K562 (cell line): ENCODE measurements at regions not wholly inside any gene's neighbourhood (a gene's known extent, or its start where the extent isn't known, plus 50 kb on each side); places are given as distances from the start of the nearest gene placed in this dataset.

Experiments used
- ATAC-seq: fragments of 200-7000 bp; cut with Tn5 transposase; 3 replicates; pipeline ENCODE4 v1.9.1; 2020; ENCODE audit warnings: moderate library complexity
- BruUV-seq: library from RNA; stranded (reverse); fragments of 400-500 nt; replicated peaks from 2 replicates; lab custom pipeline; 2021; lab: Mats Ljungman, UMichigan
- CTCF ChIA-PET: fragments of 300-600 bp; formaldehyde crosslinking; extraction: SDS; loops from one replicate; lab custom pipeline; 2021; ENCODE audit warnings: low intra/inter-chr PET ratio; lab: Yijun Ruan, JAX
- POLR2A ChIA-PET: fragments of 300-600, 350-650 bp; sonication (Branson Sonifier 250); formaldehyde crosslinking; extraction: SDS; loops from one replicate; lab custom pipeline; 2021; ENCODE audit warnings: antibody characterized with exemption, inconsistent platforms; lab: Yijun Ruan, JAX
- DNase-seq, 4 experiments: peaks; one replicate each; pipeline versions ENCODE4 v3.0.0 to v3.0.0-alpha.2; 2011 to 2018; ENCODE audit warnings: low spot score in 3 of 4, mixed read lengths in 3 of 4; ENCODE audit errors: extremely low read depth in 1 of 4
- FAIRE-seq: peaks from 2 replicates; lab custom pipeline; 2011; peaks lifted over from hg19 to GRCh38; lab: Jason Lieb, UNC
- H2AFZ ChIP-seq: 2 replicates; pipeline ENCODE4 v1.6.0; 2011; ENCODE audit warnings: low read depth, low read length, control low read depth, inconsistent platforms
- H3K27ac ChIP-seq: fragments of 200-600 bp; 3 replicates; pipeline ENCODE4 v1.8.0; 2011; ENCODE audit warnings: low read depth, mild to moderate bottlenecking, control low read depth, inconsistent platforms, low read length, moderate library complexity, mixed read lengths; ENCODE audit errors: extremely low read depth
- H3K27me3 ChIP-seq, 2 experiments: fragments of 300-600 bp in 1 of 2; 2 replicates in 1 of 2; 3 replicates in 1 of 2; pipeline versions ENCODE4 v1.6.0 to v1.8.0; 2011; ENCODE audit warnings: inconsistent platforms in 2 of 2, low read length in 2 of 2, mild to moderate bottlenecking in 1 of 2, mixed read lengths in 1 of 2, moderate library complexity in 1 of 2; ENCODE audit not compliant: control insufficient read depth in 2 of 2, insufficient read depth in 2 of 2
- H3K36me3 ChIP-seq: fragments of 300-600 bp; 3 replicates; pipeline ENCODE4 v1.8.0; 2011; ENCODE audit warnings: mild to moderate bottlenecking, low read length, inconsistent platforms; ENCODE audit not compliant: control insufficient read depth, insufficient read depth
- H3K4me1 ChIP-seq, 2 experiments: fragments of 200-600 bp in 1 of 2; replicated peaks in 1 of 2; 2 replicates in 1 of 2; 3 replicates in 1 of 2; pipeline versions ENCODE4 v1.5.1 to v1.8.0; 2011; ENCODE audit warnings: inconsistent platforms in 2 of 2, low read length in 2 of 2, mild to moderate bottlenecking in 1 of 2, mixed read lengths in 1 of 2, moderate library complexity in 1 of 2; ENCODE audit not compliant: control insufficient read depth in 2 of 2, insufficient read depth in 2 of 2
- H3K4me2 ChIP-seq: 2 replicates; pipeline ENCODE4 v1.6.1; 2011; ENCODE audit warnings: low read length, control low read depth, inconsistent platforms, mixed read lengths; ENCODE audit not compliant: insufficient read depth
- H3K4me3 ChIP-seq: fragments of 200-600 bp; sonication (generic), shearing (Covaris generic); 2 replicates; pipeline ENCODE4 v1.5.1; 2016; ENCODE audit warnings: control low read depth, inconsistent platforms
- H3K79me2 ChIP-seq: fragments of 200-600 bp; 3 replicates; pipeline ENCODE4 v1.8.0; 2011; ENCODE audit warnings: low read length, inconsistent platforms; ENCODE audit not compliant: control insufficient read depth, insufficient read depth
- H3K9ac ChIP-seq, 2 experiments: 2 replicates each; pipeline versions ENCODE4 v1.6.0 to v1.6.1; 2011; ENCODE audit warnings: low read depth in 2 of 2, low read length in 2 of 2, control low read depth in 1 of 2, inconsistent platforms in 1 of 2, mild to moderate bottlenecking in 1 of 2, mixed read lengths in 1 of 2; ENCODE audit not compliant: insufficient read depth in 1 of 2
- H3K9me1 ChIP-seq: one replicate; pipeline ENCODE4 v1.6.0; 2011; ENCODE audit warnings: inconsistent platforms, mild to moderate bottlenecking, low read length, moderate library complexity; ENCODE audit not compliant: control insufficient read depth, insufficient read depth
- H3K9me3 ChIP-seq: replicated peaks from 2 replicates; pipeline ENCODE4 v1.5.1; 2011; ENCODE audit warnings: low read depth, low read length, inconsistent platforms; ENCODE audit not compliant: control insufficient read depth, insufficient read depth
- H4K20me1 ChIP-seq: replicated peaks from 2 replicates; pipeline ENCODE4 v1.6.1; 2011; ENCODE audit warnings: low read length, inconsistent platforms, mixed read lengths; ENCODE audit not compliant: control insufficient read depth, insufficient read depth
- BCLAF1 ChIP-seq, 2 experiments: fragments of 450-650 bp in 1 of 2; IDR thresholded peaks; 2 replicates each; pipeline ENCODE4 v1.6.1; 2011 to 2017; ENCODE audit warnings: low read depth in 2 of 2, antibody characterized with exemption in 1 of 2, borderline replicate concordance in 1 of 2, low read length in 1 of 2, mild to moderate bottlenecking in 1 of 2, mixed read lengths in 1 of 2; ENCODE audit not compliant: control insufficient read depth in 1 of 2
- BCOR ChIP-seq: fragments of 450-650 bp; IDR thresholded peaks from 2 replicates; pipeline ENCODE4 v1.6.1; 2016
- CBX2 ChIP-seq: fragments of 200-600 bp; sonication (generic); IDR thresholded peaks from one replicate; pipeline ENCODE4 v1.6.1; 2012; ENCODE audit warnings: mild to moderate bottlenecking, low read length, inconsistent platforms; ENCODE audit not compliant: insufficient read depth, poor library complexity, severe bottlenecking
- HNRNPLL ChIP-seq: fragments of 200-400 bp; formaldehyde crosslinking; IDR thresholded peaks from 2 replicates; pipeline ENCODE4 v1.6.1; 2017; ENCODE audit warnings: low read length, low read depth, mild to moderate bottlenecking; ENCODE audit not compliant: poor library complexity, severe bottlenecking
- POLR2H ChIP-seq: IDR thresholded peaks from 2 replicates; pipeline ENCODE4 v1.6.1; 2016; ENCODE audit warnings: missing genetic modification characterization, low read depth, mild to moderate bottlenecking, control low read depth, missing compliant biosample characterization, moderate library complexity
- TCFL5 ChIP-seq: fragments of 250-450 bp; sonication (Bioruptor Pico); conservative IDR thresholded peaks from 2 replicates; pipeline ENCODE4 v1.6.1; 2021; ENCODE audit warnings: mild to moderate bottlenecking, moderate library complexity, matching md5 sums
- ZBTB43 ChIP-seq: sonication (generic); formaldehyde crosslinking; IDR thresholded peaks from 2 replicates; pipeline ENCODE4 v1.8.0; 2023; ENCODE audit warnings: mild to moderate bottlenecking, missing genetic modification reagents
- ZNF165 ChIP-seq: fragments of 250-450 bp; sonication (Bioruptor Pico); IDR thresholded peaks from 2 replicates; pipeline ENCODE4 v1.4.0; 2020; ENCODE audit warnings: borderline replicate concordance
- ZNF589 ChIP-seq: fragments of 200-800 bp; sonication (Bioruptor generic); IDR thresholded peaks from 2 replicates; pipeline ENCODE4 v1.6.1; 2016; ENCODE audit warnings: low read depth, missing genetic modification characterization, missing compliant biosample characterization
- ZNF76 ChIP-seq: fragments of 250-450 bp; sonication (Bioruptor Pico); IDR thresholded peaks from 2 replicates; pipeline ENCODE4 v1.4.0; 2020; ENCODE audit warnings: mild to moderate bottlenecking, moderate library complexity, borderline replicate concordance
- WGBS: fragments of 100-300 bp; shearing (Covaris generic); methylation state at CpG from one replicate; pipeline ENCODE4 v1.1.6; 2016; ENCODE audit warnings: low coverage, mixed read lengths; ENCODE audit not compliant: insufficient coverage; ENCODE audit errors: missing lambda C conversion rate; 5-methylcytosine and 5-hydroxymethylcytosine counted together
- in situ Hi-C: fragments of 300-500 bp; cut with MboI; formaldehyde crosslinking; loops from 4 replicates; pipeline ENCODE4 v1.15.0; 2018; ENCODE audit warnings: inconsistent platforms, mixed read lengths
- intact Hi-C: fragments of 100-400 bp; cut with micrococcal nuclease; formaldehyde crosslinking; loops from 2 replicates; pipeline ENCODE4 v1.14.2; 2022
- TF ChIP-seq, protein P1 (sequence below), 3 experiments: fragments of 200-800 bp in 1 of 3; fragments of 250-450 bp in 1 of 3; fragments of 450-650 bp in 1 of 3; sonication (Bioruptor Pico) in 1 of 3; sonication (Bioruptor generic) in 1 of 3; formaldehyde crosslinking in 1 of 3; IDR thresholded peaks; 2 replicates each; pipeline versions ENCODE4 v1.6.1 to v1.8.0; 2016 to 2022; ENCODE audit warnings: mild to moderate bottlenecking in 2 of 3, missing genetic modification characterization in 2 of 3, missing compliant biosample characterization in 1 of 3, moderate library complexity in 1 of 3

DNA sequence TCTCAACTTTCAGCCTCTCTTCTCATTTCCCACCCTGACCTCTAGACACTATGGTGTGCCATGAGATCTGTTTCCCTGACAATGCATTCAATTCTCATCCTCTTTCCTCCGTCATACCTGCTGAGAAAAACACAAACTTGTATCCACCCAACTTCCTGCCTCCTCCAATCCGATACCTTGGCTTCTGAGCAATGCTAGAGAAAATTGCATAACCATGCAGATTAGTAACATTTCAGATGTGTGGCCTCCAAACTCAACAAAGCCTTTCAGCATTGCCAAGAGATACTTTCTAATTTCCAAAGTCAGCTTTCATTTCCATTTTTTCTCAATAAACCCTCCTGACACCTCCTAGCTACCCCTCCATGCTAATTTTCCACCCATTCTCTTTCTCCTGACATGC lies 88.5 kb downstream of the MINAR1 start:
- DNase-seq (no peak), ATAC-seq (no peak), FAIRE-seq (no peak)
- ChIA-PET CTCF (no interaction called here), POLR2A (no interaction called here)
- Histone ChIP-seq H3K9ac (no peak overlapping the region), H2AFZ (no peak overlapping the region), H4K20me1 (no peaks in the 10 kb centered on the region; the same call in 1 of the 2 replicates), H3K4me1 (no peaks in the 10 kb centered on the region), H3K27ac (no peak overlapping the region), H3K4me2 (no peak overlapping the region), H3K9me3 (no peaks in the 10 kb centered on the region), H3K79me2 (no peaks in the 10 kb centered on the region), H3K36me3 (no peaks in the 10 kb centered on the region), H3K27me3 (peaks cover 0 to 2% of the 10 kb centered on the region in 2 experiments; a peak in 2 of 5 replicates), H3K9me1 (no peaks in the 10 kb centered on the region), H3K4me3 (no peak overlapping the region)
- intact Hi-C loops = no loop called here
- in situ Hi-C loops = no loop called here
- 0% methylated on average over 2 of the region's 2 CpGs for WGBS
- BruUV-seq = no TSS peak
- TF ChIP-seq CBX2 (no peak), HNRNPLL (no peak), ZNF165 (CRISPR knock-in tag) (no peak), ZNF589 (CRISPR knock-in tag) (no peak), BCOR (no peak), ZNF76 (CRISPR knock-in tag) (no peak), TCFL5 (no peak), POLR2H (tag) (no peak), ZBTB43 (no peak), BCLAF1 (IDR thresholded peaks at IDR 0.05; ENCODE audit: borderline replicate concordance in 1 of 2, control insufficient read depth in 1 of 2, low read depth in 2 of 2, low read length in 1 of 2) (no peak)
- TF ChIP-seq, protein P1, sequence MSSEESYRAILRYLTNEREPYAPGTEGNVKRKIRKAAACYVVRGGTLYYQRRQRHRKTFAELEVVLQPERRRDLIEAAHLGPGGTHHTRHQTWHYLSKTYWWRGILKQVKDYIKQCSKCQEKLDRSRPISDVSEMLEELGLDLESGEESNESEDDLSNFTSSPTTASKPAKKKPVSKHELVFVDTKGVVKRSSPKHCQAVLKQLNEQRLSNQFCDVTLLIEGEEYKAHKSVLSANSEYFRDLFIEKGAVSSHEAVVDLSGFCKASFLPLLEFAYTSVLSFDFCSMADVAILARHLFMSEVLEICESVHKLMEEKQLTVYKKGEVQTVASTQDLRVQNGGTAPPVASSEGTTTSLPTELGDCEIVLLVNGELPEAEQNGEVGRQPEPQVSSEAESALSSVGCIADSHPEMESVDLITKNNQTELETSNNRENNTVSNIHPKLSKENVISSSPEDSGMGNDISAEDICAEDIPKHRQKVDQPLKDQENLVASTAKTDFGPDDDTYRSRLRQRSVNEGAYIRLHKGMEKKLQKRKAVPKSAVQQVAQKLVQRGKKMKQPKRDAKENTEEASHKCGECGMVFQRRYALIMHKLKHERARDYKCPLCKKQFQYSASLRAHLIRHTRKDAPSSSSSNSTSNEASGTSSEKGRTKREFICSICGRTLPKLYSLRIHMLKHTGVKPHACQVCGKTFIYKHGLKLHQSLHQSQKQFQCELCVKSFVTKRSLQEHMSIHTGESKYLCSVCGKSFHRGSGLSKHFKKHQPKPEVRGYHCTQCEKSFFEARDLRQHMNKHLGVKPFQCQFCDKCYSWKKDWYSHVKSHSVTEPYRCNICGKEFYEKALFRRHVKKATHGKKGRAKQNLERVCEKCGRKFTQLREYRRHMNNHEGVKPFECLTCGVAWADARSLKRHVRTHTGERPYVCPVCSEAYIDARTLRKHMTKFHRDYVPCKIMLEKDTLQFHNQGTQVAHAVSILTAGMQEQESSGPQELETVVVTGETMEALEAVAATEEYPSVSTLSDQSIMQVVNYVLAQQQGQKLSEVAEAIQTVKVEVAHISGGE (CRISPR knock-in tag; IDR thresholded peaks at IDR 0.05) = no peak
